Large intestine (tissue), 3 donors: ENCODE measurements at regions not wholly inside any gene's neighbourhood (a gene's known extent, or its start where the extent isn't known, plus 50 kb on each side); places are given as distances from the start of the nearest gene placed in this dataset.
"Not testable (repeated sequence)": the region's sequence is repeated elsewhere in the genome, so short reads cannot be mapped to it uniquely, and the experiment has no call there.

Experiments used
- DNase-seq, 2 donors: peaks; one replicate each; pipeline versions ENCODE4 v3.0.0 to v3.0.0-alpha.2; 2013
- H3K27ac ChIP-seq: one replicate; pipeline ENCODE4 v1.5.1; 2013; ENCODE audit warnings: low read length
- H3K27me3 ChIP-seq: 2 replicates; pipeline ENCODE4 v1.6.1; 2013; ENCODE audit warnings: low read length; ENCODE audit not compliant: control insufficient read depth, insufficient read depth
- H3K36me3 ChIP-seq: 2 replicates; pipeline ENCODE4 v1.6.1; 2013; ENCODE audit warnings: low read length; ENCODE audit not compliant: control insufficient read depth, insufficient read depth
- H3K4me1 ChIP-seq: one replicate; pipeline ENCODE4 v1.6.1; 2013; ENCODE audit warnings: low read length; ENCODE audit not compliant: control insufficient read depth, insufficient read depth
- H3K4me3 ChIP-seq: one replicate; pipeline ENCODE4 v1.5.1; 2013; ENCODE audit warnings: low read length
- H3K9me3 ChIP-seq: one replicate; pipeline ENCODE4 v1.6.1; 2013; ENCODE audit warnings: mild to moderate bottlenecking, low read depth, low read length, moderate library complexity; ENCODE audit not compliant: control insufficient read depth
- WGBS: methylation state at CpG from one replicate; pipeline ENCODE4 v1.1.5; 2013; ENCODE audit warnings: low lambda C conversion rate; ENCODE audit not compliant: insufficient coverage; 5-methylcytosine and 5-hydroxymethylcytosine counted together

DNA sequence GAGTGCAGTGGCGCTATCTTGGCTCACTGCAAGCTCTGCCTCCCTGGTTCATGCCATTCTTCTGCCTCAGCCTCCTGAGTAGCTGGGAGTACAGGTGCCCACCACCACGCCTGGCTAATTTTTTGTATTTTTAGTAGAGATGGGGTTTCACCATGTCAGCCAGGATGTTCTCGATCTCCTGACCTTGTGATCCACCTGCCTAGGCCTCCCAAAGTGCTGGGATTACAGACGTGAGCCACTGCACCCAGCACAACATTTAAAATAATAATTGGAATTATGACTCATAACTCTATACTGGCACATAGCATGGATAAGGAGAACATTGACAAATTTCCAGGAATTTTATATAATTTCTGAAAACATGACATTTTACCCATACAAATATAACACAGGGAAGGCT, 54.2 kb downstream of the DBET start:
- not testable (repeated sequence) for H3K27me3 ChIP-seq, H3K4me3 ChIP-seq, H3K27ac ChIP-seq, H3K36me3 ChIP-seq, DNase-seq, H3K4me1 ChIP-seq
- WGBS: no CpG with 5 or more reads among the region's 4 CpGs
- H3K9me3 ChIP-seq: peaks cover 14% of the 10 kb centered on the region

DNA sequence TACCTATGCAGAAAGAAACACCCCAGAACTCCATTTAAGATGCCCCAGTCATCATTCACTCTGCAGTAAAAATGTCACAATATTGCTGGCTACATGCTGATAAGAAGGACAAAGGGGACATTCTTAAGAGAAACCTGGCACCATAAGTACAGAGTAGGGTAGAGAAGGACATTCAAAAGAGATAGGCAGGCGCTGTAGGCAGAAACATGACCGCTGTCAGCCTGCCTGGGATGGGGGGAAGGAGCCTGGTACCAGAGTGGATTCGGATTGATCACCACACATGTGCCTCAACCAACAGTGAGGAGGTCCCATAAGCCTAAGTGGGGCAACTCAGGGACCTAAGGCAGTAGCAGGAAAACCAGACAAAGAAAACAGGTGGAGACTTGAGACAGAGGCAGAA, 54.1 kb upstream of the DUX4 start:
- not testable (repeated sequence) for H3K36me3 ChIP-seq, H3K27me3 ChIP-seq, H3K27ac ChIP-seq, DNase-seq, H3K4me1 ChIP-seq, H3K4me3 ChIP-seq
- H3K9me3 ChIP-seq: peaks cover 14% of the 10 kb centered on the region
- no CpG with 5 or more reads among the region's 3 CpGs for WGBS

- not testable (repeated sequence) for H3K27ac ChIP-seq, H3K4me3 ChIP-seq, H3K27me3 ChIP-seq, DNase-seq, H3K4me1 ChIP-seq, H3K36me3 ChIP-seq
- no CpG with 5 or more reads among the region's 15 CpGs for WGBS
- peaks cover 14% of the 10 kb centered on the region for H3K9me3 ChIP-seq
Observed at GRCh38 chr4:190120111-190120514, 53.5 kb upstream of the DUX4 start.

DNA sequence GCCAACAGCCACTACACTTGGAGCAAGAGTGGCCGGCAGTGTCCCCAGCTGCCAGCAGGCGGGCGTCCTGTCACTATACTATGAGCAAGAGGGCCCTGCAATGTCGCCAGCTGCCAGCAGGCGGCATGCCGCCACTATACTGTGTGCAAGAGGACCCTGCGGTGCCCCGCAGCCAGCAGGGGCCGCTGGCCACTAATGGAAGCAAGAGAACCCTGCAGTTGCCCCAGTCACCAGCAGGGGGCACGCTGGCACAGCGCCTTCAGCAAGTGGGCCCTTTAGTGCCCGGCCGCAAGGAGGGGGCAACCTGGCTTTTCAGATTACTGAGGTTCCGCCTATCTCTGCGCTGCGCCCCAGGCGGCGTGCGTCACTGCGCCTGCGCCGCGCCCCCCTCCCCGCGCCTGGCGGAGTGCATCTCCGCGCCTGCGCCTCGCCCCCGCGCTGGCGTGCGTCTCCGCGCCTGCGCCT, 53.0 kb upstream of the DUX4 start:
- H3K9me3 ChIP-seq: peaks cover 14% of the 10 kb centered on the region
- H3K27me3 ChIP-seq, H3K27ac ChIP-seq, H3K36me3 ChIP-seq, H3K4me1 ChIP-seq, DNase-seq, H3K4me3 ChIP-seq: not testable (repeated sequence)
- no CpG with 5 or more reads among the region's 37 CpGs for WGBS

GRCh38 chr4:190121076-190121671, 52.4 kb upstream of the DUX4 start:
- WGBS: no CpG with 5 or more reads among the region's 118 CpGs

GRCh38 chr4:190121759-190122158, 51.8 kb upstream of the DUX4 start:
- H3K4me3 ChIP-seq: no peak overlapping the region
- peaks cover 14% of the 10 kb centered on the region for H3K9me3 ChIP-seq
- no CpG with 5 or more reads among the region's 70 CpGs for WGBS
- no peaks in the 10 kb centered on the region for H3K27me3 ChIP-seq
- no peak overlapping the region for H3K27ac ChIP-seq
- H3K4me1 ChIP-seq: no peaks in the 10 kb centered on the region
- no peak for DNase-seq
- H3K36me3 ChIP-seq: no peaks in the 10 kb centered on the region

More at GRCh38 chr4:190121076-190121671, 52.4 kb upstream of the DUX4 start:
- H3K36me3 ChIP-seq, DNase-seq, H3K27me3 ChIP-seq, H3K27ac ChIP-seq, H3K4me1 ChIP-seq, H3K4me3 ChIP-seq: not testable (repeated sequence)
- H3K9me3 ChIP-seq: peaks cover 14% of the 10 kb centered on the region

GRCh38 chr4:190122161-190123142, 51.1 kb upstream of the DUX4 start:
- H3K27ac ChIP-seq, H3K4me3 ChIP-seq, H3K27me3 ChIP-seq, H3K36me3 ChIP-seq, H3K4me1 ChIP-seq: not testable (repeated sequence)
- H3K9me3 ChIP-seq: peaks cover 14% of the 10 kb centered on the region
- 70% methylated on average over 4 of the region's 29 CpGs for WGBS
- peak in 1 of 2 donors; percentile 7 for DNase-seq
